ENCODE measurements at regions not wholly inside any gene's neighbourhood (a gene's known extent, or its start where the extent isn't known, plus 50 kb on each side); places are given as distances from the start of the nearest gene placed in this dataset.

- no peak for TF ChIP-seq EZH2 (IDR thresholded peaks at IDR 0.05; ENCODE audit: borderline replicate concordance)
- TF ChIP-seq CTCF (IDR thresholded peaks at IDR 0.05; ENCODE audit: poor library complexity), result no peak
These were observed 258.7 kb upstream of the NSMCE3 start for GRCh38 chr15:29528276-29528675.
